Endothelial cell of umbilical vein (primary cell): ENCODE measurements at regions not wholly inside any gene's neighbourhood (a gene's known extent, or its start where the extent isn't known, plus 50 kb on each side); places are given as distances from the start of the nearest gene placed in this dataset.

ENCODE experiments used
- BruUV-seq: library from RNA; stranded (reverse); fragments of 400-500 nt; replicated peaks from 2 replicates; lab custom pipeline; 2021; lab: Mats Ljungman, UMichigan
- CTCF ChIA-PET: fragments of 300-600, 350-600 bp; sonication (Branson Sonifier 250); formaldehyde crosslinking; loops from one replicate; lab custom pipeline; 2021; ENCODE audit warnings: antibody characterized with exemption, inconsistent platforms; lab: Charles Lee
- POLR2A ChIA-PET: fragments of 300-600, 350-600 bp; sonication (Branson Sonifier 250); formaldehyde crosslinking; loops from one replicate; lab custom pipeline; 2021; ENCODE audit warnings: antibody characterized with exemption, inconsistent platforms; lab: Charles Lee
- DNase-seq: peaks from one replicate; pipeline ENCODE4 v3.0.0-alpha.2; 2011; ENCODE audit warnings: low read depth, low spot score
- FAIRE-seq: peaks from 2 replicates; lab custom pipeline; 2011; peaks lifted over from hg19 to GRCh38; lab: Jason Lieb, UNC
- H2AFZ ChIP-seq: 2 replicates; pipeline ENCODE4 v1.6.0; 2012; ENCODE audit warnings: low read depth, low read length, control low read depth, inconsistent platforms
- H3K27ac ChIP-seq: 2 replicates; pipeline ENCODE4 v1.5.1; 2011; ENCODE audit warnings: low read depth, mild to moderate bottlenecking, control low read depth, low read length, moderate library complexity; ENCODE audit not compliant: insufficient read depth
- H3K27me3 ChIP-seq, 2 experiments: 2 replicates each; pipeline versions ENCODE4 v1.6.0 to v1.6.1; 2011; ENCODE audit warnings: low read length in 2 of 2, mixed read lengths in 1 of 2; ENCODE audit not compliant: control insufficient read depth in 2 of 2, insufficient read depth in 2 of 2
- H3K36me3 ChIP-seq, 2 experiments: 2 replicates in 1 of 2; 3 replicates in 1 of 2; pipeline ENCODE4 v1.5.1; 2011; ENCODE audit warnings: low read length in 2 of 2, mild to moderate bottlenecking in 1 of 2, moderate library complexity in 1 of 2; ENCODE audit not compliant: control insufficient read depth in 2 of 2, insufficient read depth in 2 of 2; ENCODE audit errors: extremely low read depth in 1 of 2
- H3K4me1 ChIP-seq: 3 replicates; pipeline ENCODE4 v1.5.1; 2011; ENCODE audit warnings: mild to moderate bottlenecking, low read length; ENCODE audit not compliant: control insufficient read depth, insufficient read depth; ENCODE audit errors: extremely low read depth
- H3K4me2 ChIP-seq: 2 replicates; pipeline ENCODE4 v1.6.1; 2011; ENCODE audit warnings: low read length, control low read depth, mixed read lengths; ENCODE audit not compliant: insufficient read depth
- H3K4me3 ChIP-seq, 3 experiments: fragments of 200-600 bp in 1 of 3; sonication (generic), shearing (Covaris generic) in 1 of 3; replicated peaks in 1 of 3; 2 replicates each; pipeline ENCODE4 v1.5.1; 2011 to 2016; ENCODE audit warnings: control low read depth in 3 of 3, low read length in 3 of 3, mild to moderate bottlenecking in 2 of 3, inconsistent platforms in 1 of 3, low read depth in 1 of 3, moderate library complexity in 1 of 3; ENCODE audit not compliant: insufficient read depth in 1 of 3
- H3K79me2 ChIP-seq: 2 replicates; pipeline ENCODE4 v1.6.0; 2012; ENCODE audit warnings: low read length, inconsistent platforms; ENCODE audit not compliant: control insufficient read depth, insufficient read depth
- H3K9ac ChIP-seq: replicated peaks from 2 replicates; pipeline ENCODE3; 2011; ENCODE audit warnings: low read length, control low read depth; ENCODE audit not compliant: insufficient read depth; ENCODE audit errors: extremely low read depth
- H3K9me1 ChIP-seq: replicated peaks from 3 replicates; pipeline ENCODE4 v1.6.0; 2011; ENCODE audit warnings: mild to moderate bottlenecking, low read length; ENCODE audit not compliant: control insufficient read depth, insufficient read depth; ENCODE audit errors: extremely low read depth
- H3K9me3 ChIP-seq: replicated peaks from 2 replicates; pipeline ENCODE4 v1.5.1; 2012; ENCODE audit warnings: low read length, inconsistent platforms; ENCODE audit not compliant: control insufficient read depth, insufficient read depth
- H4K20me1 ChIP-seq: replicated peaks from 2 replicates; pipeline ENCODE3; 2011; ENCODE audit warnings: mild to moderate bottlenecking, low read length; ENCODE audit not compliant: control insufficient read depth, insufficient read depth; ENCODE audit errors: extremely low read depth
- CTCF ChIP-seq, 2 donors: IDR thresholded peaks; 1 replicate in 1 of 2; 2 replicates in 1 of 2; pipeline ENCODE4 v1.5.1; 2011; ENCODE audit warnings: low read length in 2 of 2, mild to moderate bottlenecking in 2 of 2, moderate library complexity in 2 of 2, control low read depth in 1 of 2, inconsistent platforms in 1 of 2, low read depth in 1 of 2; ENCODE audit not compliant: insufficient read depth in 1 of 2; ENCODE audit errors: extremely low read depth in 1 of 2
- FOS ChIP-seq: IDR thresholded peaks from 2 replicates; pipeline ENCODE4 v1.6.1; 2011; ENCODE audit warnings: mild to moderate bottlenecking, low read length, moderate library complexity, borderline replicate concordance; ENCODE audit not compliant: insufficient read depth
- GATA2 ChIP-seq: IDR thresholded peaks from 2 replicates; pipeline ENCODE4 v1.7.0; 2011; ENCODE audit warnings: low read depth, mild to moderate bottlenecking, moderate library complexity, mixed read lengths, low read length; ENCODE audit not compliant: insufficient read length, insufficient read depth
- MYC ChIP-seq: IDR thresholded peaks from one replicate; pipeline ENCODE4 v1.6.1; 2011; ENCODE audit warnings: mild to moderate bottlenecking, low read depth, low read length
- dilution Hi-C: fragments of 300-500 bp; cut with MboI; formaldehyde crosslinking; loops from one replicate; pipeline ENCODE4 v1.15.0; 2019; ENCODE audit warnings: low sequenced_read_pairs; ENCODE audit not compliant: extremely low pct_ligation_motif_present
- intact Hi-C: fragments of 100-400 bp; cut with micrococcal nuclease; formaldehyde crosslinking; loops from one replicate; pipeline ENCODE4 v1.10.0; 2022

DNA sequence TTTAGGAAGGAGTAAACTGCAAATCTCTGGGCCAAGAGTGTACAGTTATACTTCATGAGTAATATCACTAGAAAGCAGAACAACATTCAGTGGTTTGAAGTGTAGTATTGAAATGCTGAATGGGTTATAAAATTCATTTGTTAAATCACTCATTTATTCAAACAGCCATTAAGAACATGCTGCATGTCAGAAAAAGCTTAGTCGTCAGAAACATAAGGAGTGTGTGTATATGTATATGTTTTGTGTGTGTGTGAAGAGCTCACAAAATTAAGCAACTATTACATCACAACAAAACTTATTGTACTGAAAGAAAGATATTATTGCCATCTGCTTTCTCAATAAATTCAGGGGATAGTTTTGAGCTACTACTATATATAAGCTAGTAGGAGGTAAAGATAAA lies 165.4 kb upstream of the PCDH9 start:
- H3K4me3 ChIP-seq: no peak overlapping the region
- no peaks in the 10 kb centered on the region for H3K9me3 ChIP-seq
- BruUV-seq: no TSS peak
- no peak overlapping the region for H3K27ac ChIP-seq
- H4K20me1 ChIP-seq: no peaks in the 10 kb centered on the region
- H3K4me1 ChIP-seq: no peaks in the 10 kb centered on the region
- H3K27me3 ChIP-seq: no peaks in the 10 kb centered on the region
- no peak overlapping the region for H3K9ac ChIP-seq
- dilution Hi-C loops: no loop called here
- no peaks in the 10 kb centered on the region for H3K9me1 ChIP-seq
- no peak overlapping the region for H2AFZ ChIP-seq
- CTCF ChIA-PET: no interaction called here
- H3K4me2 ChIP-seq: no peak overlapping the region
- H3K36me3 ChIP-seq: no peaks in the 10 kb centered on the region
- no peak for FAIRE-seq
- TF ChIP-seq GATA2 (no peak), MYC (no peak)
- no peaks in the 10 kb centered on the region for H3K79me2 ChIP-seq
- intact Hi-C loops: no loop called here
- no peak for DNase-seq
- POLR2A ChIA-PET: no interaction called here

DNA sequence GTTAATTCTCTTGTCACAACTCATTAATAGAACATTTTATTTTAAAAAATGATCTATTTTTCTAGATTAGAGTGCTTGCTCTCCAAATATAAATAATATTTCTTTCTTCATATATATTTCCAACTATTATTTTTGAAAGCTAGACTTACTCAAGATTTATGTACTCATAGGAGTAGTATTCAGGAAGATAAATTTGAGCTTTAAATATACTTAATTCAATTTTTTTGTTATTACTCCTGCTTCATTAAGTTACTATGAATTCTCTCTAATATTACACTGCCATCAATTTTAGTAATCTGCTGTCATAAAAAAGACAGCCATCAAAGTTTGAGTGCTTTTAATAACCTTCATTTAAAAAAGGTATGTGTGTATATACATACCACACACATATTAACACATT lies 161.9 kb upstream of the PCDH9 start:
- POLR2A ChIA-PET: no interaction called here
- Histone ChIP-seq H3K27me3 (no peaks in the 10 kb centered on the region), H2AFZ (no peak overlapping the region), H4K20me1 (no peaks in the 10 kb centered on the region), H3K4me2 (no peak overlapping the region), H3K9me1 (no peaks in the 10 kb centered on the region), H3K4me1 (no peaks in the 10 kb centered on the region), H3K9me3 (no peaks in the 10 kb centered on the region), H3K27ac (no peak overlapping the region), H3K4me3 (no peak overlapping the region), H3K79me2 (no peaks in the 10 kb centered on the region), H3K36me3 (no peaks in the 10 kb centered on the region), H3K9ac (no peak overlapping the region)
- TF ChIP-seq CTCF (IDR thresholded peaks at IDR 0.05; ENCODE audit: extremely low read depth in 1 of 2, insufficient read depth in 1 of 2, low read depth in 1 of 2, low read length in 2 of 2) (no peak), FOS (no peak)
- FAIRE-seq: no peak
- no peak for DNase-seq
- CTCF ChIA-PET: no interaction called here
- dilution Hi-C loops (no loop called here), intact Hi-C loops (no loop called here)
- no TSS peak for BruUV-seq
